K562 (cell line): ENCODE measurements at regions not wholly inside any gene's neighbourhood (a gene's known extent, or its start where the extent isn't known, plus 50 kb on each side); places are given as distances from the start of the nearest gene placed in this dataset.
A peak's percentile ranks its signal among the peaks of the same experiment; 100 is the strongest.

ENCODE experiments used
- BDP1 ChIP-seq: IDR thresholded peaks from 3 replicates; pipeline ENCODE4 v1.6.1; 2011; ENCODE audit not compliant: insufficient read length, insufficient read depth
- CREB1 ChIP-seq, 2 experiments: sonication (generic) in 1 of 2; formaldehyde crosslinking in 1 of 2; IDR thresholded peaks; 2 replicates each; pipeline versions ENCODE4 v1.6.1 to v1.8.0; 2012 to 2022; ENCODE audit warnings: inconsistent platforms in 1 of 2, mild to moderate bottlenecking in 1 of 2, missing genetic modification reagents in 1 of 2, moderate library complexity in 1 of 2
- CREM ChIP-seq: IDR thresholded peaks from 2 replicates; pipeline ENCODE4 v1.6.1; 2014; ENCODE audit warnings: antibody characterized with exemption, low read depth
- DIDO1 ChIP-seq: fragments of 450-650 bp; IDR thresholded peaks from 2 replicates; pipeline ENCODE4 v1.6.1; 2016; ENCODE audit warnings: low read depth, missing biosample characterization, missing genetic modification characterization
- EZH2 ChIP-seq: IDR thresholded peaks from 2 replicates; pipeline ENCODE4 v1.6.1; 2012; ENCODE audit warnings: low read depth, mild to moderate bottlenecking, inconsistent platforms, low read length, borderline replicate concordance
- FOXA3 ChIP-seq, 2 experiments: fragments of 450-650 bp in 1 of 2; sonication (generic) in 1 of 2; formaldehyde crosslinking; IDR thresholded peaks in 1 of 2; conservative IDR thresholded peaks in 1 of 2; 2 replicates each; pipeline versions ENCODE4 v1.4.0 to v1.8.0; 2020 to 2022; ENCODE audit warnings: mild to moderate bottlenecking in 2 of 2, missing genetic modification reagents in 1 of 2
- GATA2 ChIP-seq: sonication (generic); formaldehyde crosslinking; IDR thresholded peaks from 2 replicates; pipeline ENCODE4 v1.4.0; 2020; ENCODE audit warnings: mild to moderate bottlenecking, missing genetic modification reagents
- KLF10 ChIP-seq: fragments of 250-450 bp; sonication (Bioruptor Pico); IDR thresholded peaks from 2 replicates; pipeline ENCODE4 v1.6.1; 2021; ENCODE audit warnings: matching md5 sums
- KLF13 ChIP-seq: fragments of 450-650 bp; IDR thresholded peaks from 2 replicates; pipeline ENCODE4 v1.6.1; 2016; ENCODE audit warnings: missing genetic modification characterization, low read depth, mild to moderate bottlenecking, missing compliant biosample characterization, moderate library complexity, borderline replicate concordance
- SNIP1 ChIP-seq: fragments of 450-650 bp; IDR thresholded peaks from 2 replicates; pipeline ENCODE4 v1.7.1; 2017; ENCODE audit warnings: low read depth, mild to moderate bottlenecking
- SOX6 ChIP-seq: fragments of 450-650 bp; IDR thresholded peaks from 2 replicates; pipeline ENCODE4 v1.6.1; 2014; ENCODE audit warnings: mild to moderate bottlenecking
- TGIF2 ChIP-seq: sonication (generic); formaldehyde crosslinking; IDR thresholded peaks from 2 replicates; pipeline ENCODE4 v1.8.1; 2022; ENCODE audit warnings: mild to moderate bottlenecking, missing genetic modification reagents, moderate library complexity
- XRCC3 ChIP-seq: fragments of 450-650 bp; IDR thresholded peaks from 2 replicates; pipeline ENCODE4 v1.6.1; 2017; ENCODE audit warnings: mild to moderate bottlenecking, moderate library complexity
- ZBTB7A ChIP-seq: IDR thresholded peaks from 2 replicates; pipeline ENCODE4 v1.6.1; 2011; ENCODE audit warnings: low read depth, mild to moderate bottlenecking, low read length, moderate library complexity, borderline replicate concordance; ENCODE audit not compliant: control insufficient read depth
- ZNF263 ChIP-seq: sonication (generic); formaldehyde crosslinking; IDR thresholded peaks from 2 replicates; pipeline ENCODE4 v1.8.0; 2022; ENCODE audit warnings: mild to moderate bottlenecking, missing genetic modification reagents, borderline replicate concordance
- TF ChIP-seq, protein P1 (sequence below): fragments of 450-650 bp; IDR thresholded peaks from 2 replicates; pipeline ENCODE4 v1.6.1; 2016; ENCODE audit warnings: low read depth
- TF ChIP-seq, protein P2 (sequence below): sonication (generic); formaldehyde crosslinking; IDR thresholded peaks from 2 replicates; pipeline ENCODE4 v1.8.0; 2022; ENCODE audit warnings: mild to moderate bottlenecking, missing genetic modification reagents
- TF ChIP-seq, protein P3 (sequence below): fragments of 450-650 bp; IDR thresholded peaks from 2 replicates; pipeline ENCODE4 v1.7.0; 2016; ENCODE audit warnings: borderline replicate concordance

DNA sequence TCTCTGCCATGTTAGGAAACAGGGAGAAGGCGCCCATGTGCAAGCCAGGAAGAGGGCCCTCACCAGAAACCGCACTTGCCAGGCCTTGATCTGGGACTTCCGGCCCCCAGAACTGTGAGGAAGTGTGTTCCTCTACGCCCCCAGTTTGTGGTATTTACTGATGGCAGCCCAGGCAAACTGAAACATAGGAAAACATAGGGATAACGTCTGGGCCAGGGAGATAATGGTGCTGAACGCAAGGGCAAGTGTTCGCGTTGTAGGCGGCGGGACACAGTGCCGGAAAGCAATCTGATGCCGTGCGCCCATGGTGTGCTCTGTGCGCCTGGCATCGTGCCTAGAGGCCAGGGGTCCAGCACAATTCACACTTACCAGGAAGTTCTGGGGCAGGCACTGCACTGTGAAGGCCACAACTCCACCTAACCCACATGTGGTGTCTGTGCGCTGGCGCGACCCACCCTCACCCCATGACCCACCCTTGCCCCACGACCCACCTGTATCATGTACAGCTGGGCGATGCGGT is 53.6 kb downstream of the ARL6IP4 start (continued):
- TF ChIP-seq, protein P1, sequence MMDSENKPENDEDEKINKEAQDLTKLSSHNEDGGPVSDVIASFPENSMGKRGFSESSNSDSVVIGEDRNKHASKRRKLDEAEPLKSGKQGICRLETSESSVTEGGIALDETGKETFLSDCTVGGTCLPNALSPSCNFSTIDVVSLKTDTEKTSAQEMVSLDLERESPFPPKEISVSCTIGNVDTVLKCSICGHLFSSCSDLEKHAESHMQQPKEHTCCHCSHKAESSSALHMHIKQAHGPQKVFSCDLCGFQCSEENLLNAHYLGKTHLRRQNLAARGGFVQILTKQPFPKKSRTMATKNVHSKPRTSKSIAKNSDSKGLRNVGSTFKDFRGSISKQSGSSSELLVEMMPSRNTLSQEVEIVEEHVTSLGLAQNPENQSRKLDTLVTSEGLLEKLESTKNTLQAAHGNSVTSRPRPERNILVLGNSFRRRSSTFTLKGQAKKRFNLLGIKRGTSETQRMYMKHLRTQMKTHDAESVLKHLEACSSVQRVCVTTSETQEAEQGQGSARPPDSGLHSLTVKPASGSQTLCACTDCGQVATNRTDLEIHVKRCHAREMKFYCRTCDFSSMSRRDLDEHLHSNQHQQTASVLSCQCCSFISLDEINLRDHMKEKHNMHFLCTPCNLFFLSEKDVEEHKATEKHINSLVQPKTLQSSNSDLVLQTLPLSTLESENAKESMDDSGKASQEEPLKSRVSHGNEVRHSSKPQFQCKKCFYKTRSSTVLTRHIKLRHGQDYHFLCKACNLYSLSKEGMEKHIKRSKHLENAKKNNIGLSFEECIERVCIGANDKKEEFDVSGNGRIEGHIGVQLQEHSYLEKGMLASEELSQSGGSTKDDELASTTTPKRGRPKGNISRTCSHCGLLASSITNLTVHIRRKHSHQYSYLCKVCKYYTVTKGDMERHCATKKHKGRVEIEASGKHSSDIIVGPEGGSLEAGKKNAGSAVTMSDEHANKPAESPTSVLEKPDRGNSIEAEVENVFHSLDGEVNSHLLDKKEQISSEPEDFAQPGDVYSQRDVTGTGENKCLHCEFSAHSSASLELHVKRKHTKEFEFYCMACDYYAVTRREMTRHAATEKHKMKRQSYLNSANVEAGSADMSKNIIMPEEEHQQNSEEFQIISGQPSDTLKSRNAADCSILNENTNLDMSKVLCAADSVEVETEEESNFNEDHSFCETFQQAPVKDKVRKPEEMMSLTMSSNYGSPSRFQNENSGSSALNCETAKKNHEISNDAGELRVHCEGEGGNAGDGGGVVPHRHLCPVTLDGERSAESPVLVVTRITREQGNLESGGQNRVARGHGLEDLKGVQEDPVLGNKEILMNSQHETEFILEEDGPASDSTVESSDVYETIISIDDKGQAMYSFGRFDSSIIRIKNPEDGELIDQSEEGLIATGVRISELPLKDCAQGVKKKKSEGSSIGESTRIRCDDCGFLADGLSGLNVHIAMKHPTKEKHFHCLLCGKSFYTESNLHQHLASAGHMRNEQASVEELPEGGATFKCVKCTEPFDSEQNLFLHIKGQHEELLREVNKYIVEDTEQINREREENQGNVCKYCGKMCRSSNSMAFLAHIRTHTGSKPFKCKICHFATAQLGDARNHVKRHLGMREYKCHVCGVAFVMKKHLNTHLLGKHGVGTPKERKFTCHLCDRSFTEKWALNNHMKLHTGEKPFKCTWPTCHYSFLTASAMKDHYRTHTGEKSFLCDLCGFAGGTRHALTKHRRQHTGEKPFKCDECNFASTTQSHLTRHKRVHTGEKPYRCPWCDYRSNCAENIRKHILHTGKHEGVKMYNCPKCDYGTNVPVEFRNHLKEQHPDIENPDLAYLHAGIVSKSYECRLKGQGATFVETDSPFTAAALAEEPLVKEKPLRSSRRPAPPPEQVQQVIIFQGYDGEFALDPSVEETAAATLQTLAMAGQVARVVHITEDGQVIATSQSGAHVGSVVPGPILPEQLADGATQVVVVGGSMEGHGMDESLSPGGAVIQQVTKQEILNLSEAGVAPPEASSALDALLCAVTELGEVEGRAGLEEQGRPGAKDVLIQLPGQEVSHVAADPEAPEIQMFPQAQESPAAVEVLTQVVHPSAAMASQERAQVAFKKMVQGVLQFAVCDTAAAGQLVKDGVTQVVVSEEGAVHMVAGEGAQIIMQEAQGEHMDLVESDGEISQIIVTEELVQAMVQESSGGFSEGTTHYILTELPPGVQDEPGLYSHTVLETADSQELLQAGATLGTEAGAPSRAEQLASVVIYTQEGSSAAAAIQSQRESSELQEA = no peak
- TF ChIP-seq SOX6 (no peak), KLF10 (CRISPR knock-in tag) (no peak), TGIF2 (CRISPR knock-in tag) (no peak), ZNF263 (CRISPR knock-in tag) (no peak), XRCC3 (no peak), ZBTB7A (no peak), FOXA3 (CRISPR knock-in tag; conservative IDR thresholded peaks at IDR 0.05 in 1 of 2, IDR thresholded peaks at IDR 0.05 in 1 of 2) (peak; percentile 76 to 84), CREB1 (IDR thresholded peaks at IDR 0.05) (0 out of 2 replicates have a peak, but pooled peaks have one; percentile 24), CREB1 (CRISPR knock-in tag; IDR thresholded peaks at IDR 0.05) (no peak), EZH2 (no peak), DIDO1 (tag) (no peak), GATA2 (CRISPR knock-in tag) (peak; percentile 52; the same call in 1 of the 2 replicates), CREM (peak; percentile 41; the same call in 1 of the 2 replicates), SNIP1 (no peak), KLF13 (tag) (no peak), BDP1 (no peak)
- TF ChIP-seq, protein P2, sequence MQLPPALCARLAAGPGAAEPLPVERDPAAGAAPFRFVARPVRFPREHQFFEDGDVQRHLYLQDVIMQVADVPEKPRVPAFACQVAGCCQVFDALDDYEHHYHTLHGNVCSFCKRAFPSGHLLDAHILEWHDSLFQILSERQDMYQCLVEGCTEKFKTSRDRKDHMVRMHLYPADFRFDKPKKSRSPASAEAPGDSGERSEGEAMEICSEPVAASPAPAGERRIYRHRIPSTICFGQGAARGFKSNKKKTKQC (CRISPR knock-in tag) = no peak
- TF ChIP-seq, protein P3, sequence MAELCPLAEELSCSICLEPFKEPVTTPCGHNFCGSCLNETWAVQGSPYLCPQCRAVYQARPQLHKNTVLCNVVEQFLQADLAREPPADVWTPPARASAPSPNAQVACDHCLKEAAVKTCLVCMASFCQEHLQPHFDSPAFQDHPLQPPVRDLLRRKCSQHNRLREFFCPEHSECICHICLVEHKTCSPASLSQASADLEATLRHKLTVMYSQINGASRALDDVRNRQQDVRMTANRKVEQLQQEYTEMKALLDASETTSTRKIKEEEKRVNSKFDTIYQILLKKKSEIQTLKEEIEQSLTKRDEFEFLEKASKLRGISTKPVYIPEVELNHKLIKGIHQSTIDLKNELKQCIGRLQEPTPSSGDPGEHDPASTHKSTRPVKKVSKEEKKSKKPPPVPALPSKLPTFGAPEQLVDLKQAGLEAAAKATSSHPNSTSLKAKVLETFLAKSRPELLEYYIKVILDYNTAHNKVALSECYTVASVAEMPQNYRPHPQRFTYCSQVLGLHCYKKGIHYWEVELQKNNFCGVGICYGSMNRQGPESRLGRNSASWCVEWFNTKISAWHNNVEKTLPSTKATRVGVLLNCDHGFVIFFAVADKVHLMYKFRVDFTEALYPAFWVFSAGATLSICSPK = no peak
